ENCODE measurements at regions not wholly inside any gene's neighbourhood (a gene's known extent, or its start where the extent isn't known, plus 50 kb on each side); places are given as distances from the start of the nearest gene placed in this dataset.
A peak's percentile ranks its signal among the peaks of the same experiment; 100 is the strongest.
"Not testable (repeated sequence)": the region's sequence is repeated elsewhere in the genome, so short reads cannot be mapped to it uniquely, and the experiment has no call there.

- ATAC-seq (peak; percentile 76), DNase-seq (ENCODE audit: low spot score) (peak; percentile 94)
Observed at GRCh38 chr20:17873410-17874270, 95.0 kb downstream of the SNX5 start.

GRCh38 chr20:17872959-17873358 lies 95.6 kb downstream of the SNX5 start:
- DNase-seq (ENCODE audit: low spot score): no peak
- ATAC-seq: no peak

GRCh38 chr20:17872434-17872833 lies 96.2 kb downstream of the SNX5 start:
- no peak for DNase-seq (ENCODE audit: low spot score)

GRCh38 chr20:17871886-17872285 lies 96.7 kb downstream of the SNX5 start:
- ATAC-seq (no peak), DNase-seq (ENCODE audit: low spot score) (no peak)

More at GRCh38 chr20:17872434-17872833, 96.2 kb downstream of the SNX5 start:
- ATAC-seq: no peak

- no peak for ATAC-seq
- DNase-seq (ENCODE audit: low spot score): no peak
Observed at GRCh38 chr20:17871181-17871580, 97.4 kb downstream of the SNX5 start.

- no peak for DNase-seq (ENCODE audit: low spot score)
- ATAC-seq: no peak
Observed at GRCh38 chr20:17870086-17870740, 98.4 kb downstream of the SNX5 start.

GRCh38 chr20:17869295-17869994 lies 99.1 kb downstream of the SNX5 start:
- DNase-seq (ENCODE audit: low spot score) (no peak), ATAC-seq (no peak)

GRCh38 chr20:17868700-17869231 lies 99.8 kb downstream of the SNX5 start:
- DNase-seq (ENCODE audit: low spot score) (no peak), ATAC-seq (no peak)

GRCh38 chr20:17868151-17868550 lies 100.4 kb downstream of the SNX5 start:
- ATAC-seq (no peak), DNase-seq (ENCODE audit: low spot score) (no peak)

GRCh38 chr20:17867131-17867925 lies 101.3 kb downstream of the SNX5 start:
- no peak for ATAC-seq
- no peak for DNase-seq (ENCODE audit: low spot score)

- DNase-seq (ENCODE audit: low spot score): no peak
- ATAC-seq: no peak
Observed at GRCh38 chr20:17866234-17867001, 102.2 kb downstream of the SNX5 start.

- peak; percentile 56 for ATAC-seq
- peak; percentile 77 for DNase-seq (ENCODE audit: low spot score)
Observed at GRCh38 chr20:17863577-17864292, 104.9 kb downstream of the SNX5 start.

GRCh38 chr20:17863209-17863576 lies 105.4 kb downstream of the SNX5 start:
- no peak for ATAC-seq

GRCh38 chr20:17862171-17862570 lies 106.4 kb downstream of the SNX5 start:
- no peak for DNase-seq (ENCODE audit: low spot score)
- ATAC-seq: no peak

More at GRCh38 chr20:17863209-17863576, 105.4 kb downstream of the SNX5 start:
- no peak for DNase-seq (ENCODE audit: low spot score)

GRCh38 chr20:17861620-17862019 lies 107.0 kb downstream of the SNX5 start:
- not testable (repeated sequence) for DNase-seq (ENCODE audit: low spot score); ATAC-seq

- no peak for ATAC-seq
- DNase-seq (ENCODE audit: low spot score): no peak
Observed at GRCh38 chr20:17860301-17861197, 108.0 kb downstream of the SNX5 start.

- ATAC-seq: peak; percentile 79
- DNase-seq (ENCODE audit: low spot score): peak; percentile 81
Observed at GRCh38 chr20:17859616-17860232, 108.9 kb downstream of the SNX5 start.

All from left lobe of liver (tissue), 2 donors.